B cell (primary cell): ENCODE measurements at regions not wholly inside any gene's neighbourhood (a gene's known extent, or its start where the extent isn't known, plus 50 kb on each side); places are given as distances from the start of the nearest gene placed in this dataset.

Experiments used
- ATAC-seq: fragments of 200-7000 bp; cut with Tn5 transposase; one replicate; pipeline ENCODE4 v1.10.0; 2021; ENCODE audit warnings: low read depth, mild to moderate bottlenecking, moderate number of reproducible peaks, moderate library complexity
- CTCF ChIA-PET: fragments of 350-600 bp; sonication (Branson Sonifier 250); formaldehyde crosslinking; loops from one replicate; lab custom pipeline; 2021; ENCODE audit warnings: antibody characterized with exemption, inconsistent platforms; lab: Charles Lee
- POLR2A ChIA-PET: fragments of 350-600 bp; sonication (Branson Sonifier 250); formaldehyde crosslinking; loops from one replicate; lab custom pipeline; 2021; ENCODE audit warnings: antibody characterized with exemption; lab: Charles Lee
- DNase-seq: peaks from one replicate; pipeline ENCODE4 v3.0.0; 2013
- H2AFZ ChIP-seq: 2 replicates; pipeline ENCODE4 v1.6.1; 2012; ENCODE audit warnings: mild to moderate bottlenecking, low read depth, low read length; ENCODE audit not compliant: insufficient read depth, poor library complexity, severe bottlenecking
- H3K27ac ChIP-seq, 2 donors: 1 replicate in 1 of 2; 2 replicates in 1 of 2; pipeline ENCODE4 v1.5.1; 2012 to 2013; ENCODE audit warnings: low read length in 2 of 2, mild to moderate bottlenecking in 2 of 2, moderate library complexity in 1 of 2
- H3K27me3 ChIP-seq, 4 experiments: fragments of 200-600 bp in 1 of 4; sonication (generic) in 1 of 4; replicated peaks in 1 of 4; 1 replicate in 2 of 4; 2 replicates in 2 of 4; pipeline versions ENCODE4 v1.6.1 to v1.7.0; 2013 to 2016; ENCODE audit warnings: low read length in 3 of 4, mild to moderate bottlenecking in 2 of 4, mixed read lengths in 1 of 4, moderate library complexity in 1 of 4; ENCODE audit not compliant: insufficient read depth in 4 of 4, control insufficient read depth in 3 of 4; ENCODE audit errors: control extremely low read depth in 1 of 4
- H3K36me3 ChIP-seq, 2 experiments: replicated peaks in 1 of 2; 1 replicate in 1 of 2; 2 replicates in 1 of 2; pipeline versions ENCODE4 v1.6.1 to v1.7.1; 2013; ENCODE audit warnings: low read length in 1 of 2; ENCODE audit not compliant: insufficient read depth in 2 of 2, control insufficient read depth in 1 of 2; ENCODE audit errors: control extremely low read depth in 1 of 2, extremely low read depth in 1 of 2
- H3K4me1 ChIP-seq, 2 donors: fragments of 200-600 bp in 1 of 2; sonication (generic) in 1 of 2; 1 replicate in 1 of 2; 2 replicates in 1 of 2; pipeline versions ENCODE4 v1.5.1 to v1.6.1; 2013 to 2017; ENCODE audit warnings: low read length in 2 of 2; ENCODE audit not compliant: control insufficient read depth in 2 of 2, insufficient read depth in 2 of 2
- H3K4me2 ChIP-seq: replicated peaks from 2 replicates; pipeline ENCODE3; 2012; ENCODE audit warnings: mild to moderate bottlenecking, low read depth, low read length; ENCODE audit not compliant: poor library complexity, severe bottlenecking
- H3K4me3 ChIP-seq, 5 experiments: fragments of 200-600 bp in 1 of 5; sonication (generic) in 1 of 5; 1 replicate in 3 of 5; 2 replicates in 2 of 5; pipeline versions ENCODE4 v1.5.1 to v1.7.0; 2011 to 2016; ENCODE audit warnings: low read length in 4 of 5, mild to moderate bottlenecking in 4 of 5, low read depth in 2 of 5, control low read depth in 1 of 5, moderate library complexity in 1 of 5; ENCODE audit not compliant: insufficient read depth in 1 of 5; ENCODE audit errors: control extremely low read depth in 1 of 5, extremely low read depth in 1 of 5
- H3K79me2 ChIP-seq: fragments of 200-600 bp; sonication (generic); one replicate; pipeline ENCODE4 v1.6.0; 2016; ENCODE audit warnings: low read length; ENCODE audit not compliant: control insufficient read depth, insufficient read depth
- H3K9ac ChIP-seq: fragments of 200-600 bp; sonication (generic); 2 replicates; pipeline ENCODE4 v1.6.1; 2017; ENCODE audit warnings: mild to moderate bottlenecking, low read length, moderate library complexity
- H3K9me3 ChIP-seq, 3 donors: one replicate each; pipeline versions ENCODE4 v1.6.1 to v1.7.1; 2013; ENCODE audit warnings: low read length in 2 of 3; ENCODE audit not compliant: control insufficient read depth in 2 of 3, insufficient read depth in 1 of 3; ENCODE audit errors: control extremely low read depth in 1 of 3
- H4K20me1 ChIP-seq: 2 replicates; pipeline ENCODE4 v1.6.0; 2012; ENCODE audit warnings: mild to moderate bottlenecking, low read length; ENCODE audit not compliant: insufficient read depth, control insufficient read depth, poor library complexity, severe bottlenecking
- H3K27ac Mint-ChIP-seq: one replicate; pipeline ENCODE4 v1.8.0; 2021; ENCODE audit warnings: mixed read lengths
- H3K27me3 Mint-ChIP-seq: one replicate; pipeline ENCODE4 v1.8.0; 2021; ENCODE audit warnings: mixed read lengths
- H3K4me1 Mint-ChIP-seq: one replicate; pipeline ENCODE4 v1.8.0; 2021; ENCODE audit warnings: mixed read lengths
- H3K4me3 Mint-ChIP-seq: one replicate; pipeline ENCODE4 v1.8.0; 2021; ENCODE audit warnings: mixed read lengths
- H3K9me3 Mint-ChIP-seq: one replicate; pipeline ENCODE4 v1.8.0; 2022; ENCODE audit warnings: mixed read lengths; ENCODE audit not compliant: insufficient read depth
- CTCF ChIP-seq: fragments of 200-600 bp; IDR thresholded peaks from one replicate; pipeline ENCODE4 v1.8.0; 2022; ENCODE audit warnings: antibody characterized with exemption, mild to moderate bottlenecking
- EZH2 ChIP-seq: IDR thresholded peaks from 2 replicates; pipeline ENCODE4 v1.6.1; 2012; ENCODE audit warnings: borderline replicate concordance, low read depth, mild to moderate bottlenecking, moderate library complexity, low read length; ENCODE audit not compliant: insufficient read depth, poor library complexity, severe bottlenecking
- WGBS: methylation state at CpG from one replicate; pipeline ENCODE4 v1.1.5; 2013; ENCODE audit warnings: missing lambda C conversion rate; ENCODE audit not compliant: insufficient coverage; 5-methylcytosine and 5-hydroxymethylcytosine counted together
- intact Hi-C: fragments of 100-400 bp; cut with micrococcal nuclease; formaldehyde crosslinking; loops from one replicate; pipeline ENCODE4 v1.10.0; 2022

- Histone ChIP-seq H3K4me2 (no peak overlapping the region), H3K9ac (no peak overlapping the region), H3K27me3 (no peaks in the 10 kb centered on the region), H3K9me3 (no peaks in the 10 kb centered on the region), H3K79me2 (no peaks in the 10 kb centered on the region), H3K36me3 (no peaks in the 10 kb centered on the region), H3K4me3 (no peak overlapping the region), H3K27ac (no peak overlapping the region), H3K4me1 (peaks cover 0 to 5% of the 10 kb centered on the region in 2 donors), H4K20me1 (no peaks in the 10 kb centered on the region), H2AFZ (no peak overlapping the region)
- ChIA-PET POLR2A (no interaction called here), CTCF (no interaction called here)
- TF ChIP-seq CTCF (no peak), EZH2 (no peak)
- no peaks in the 10 kb centered on the region for H3K4me1 Mint-ChIP-seq
- no peaks in the 10 kb centered on the region for H3K9me3 Mint-ChIP-seq
- H3K27me3 Mint-ChIP-seq: no peaks in the 10 kb centered on the region
- no peak overlapping the region for H3K4me3 Mint-ChIP-seq
- DNase-seq: no peak
- no peak overlapping the region for H3K27ac Mint-ChIP-seq
- ATAC-seq: no peak
- 100% methylated on average over 1 of the region's 3 CpGs for WGBS
- intact Hi-C loops: no loop called here
Observed at GRCh38 chrX:148371291-148371690, 129.1 kb upstream of the AFF2 start.

DNA sequence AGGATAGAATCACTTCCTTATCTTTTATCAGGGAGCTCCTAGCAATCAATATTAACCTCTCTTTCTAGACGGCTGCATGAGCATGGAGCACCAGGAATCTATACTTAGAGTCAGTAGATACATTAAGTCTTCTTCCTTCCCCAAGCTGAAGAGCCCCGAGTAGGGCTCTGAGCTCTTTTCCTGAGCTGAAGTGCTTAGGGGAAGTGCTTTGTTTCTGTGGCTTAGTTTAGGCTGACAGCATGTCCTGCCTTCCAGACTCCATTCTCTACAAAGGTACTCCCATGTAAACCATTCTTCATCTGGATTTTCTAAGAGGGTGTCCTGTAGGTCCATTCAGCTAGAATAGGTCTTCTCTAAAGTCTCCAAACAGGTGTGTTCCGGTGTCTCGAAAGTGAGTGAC lies 127.5 kb upstream of the AFF2 start:
- no peaks in the 10 kb centered on the region for H3K36me3 ChIP-seq
- H3K9me3 Mint-ChIP-seq: no peaks in the 10 kb centered on the region
- no peak overlapping the region for H3K4me3 ChIP-seq
- ChIA-PET POLR2A (no interaction called here), CTCF (no interaction called here)
- no peak overlapping the region for H3K27ac Mint-ChIP-seq
- no CpG with 5 or more reads among the region's 4 CpGs for WGBS
- ATAC-seq (no peak), DNase-seq (no peak)
- H3K4me1 ChIP-seq: peaks cover 0 to 5% of the 10 kb centered on the region in 2 donors
- no peak overlapping the region for H2AFZ ChIP-seq
- no peak overlapping the region for H3K9ac ChIP-seq
- no peak overlapping the region for H3K4me2 ChIP-seq
- intact Hi-C loops: no loop called here
- no peaks in the 10 kb centered on the region for H3K4me1 Mint-ChIP-seq
- no peaks in the 10 kb centered on the region for H4K20me1 ChIP-seq
- no peaks in the 10 kb centered on the region for H3K27me3 Mint-ChIP-seq
- no peak overlapping the region for H3K27ac ChIP-seq
- no peaks in the 10 kb centered on the region for H3K9me3 ChIP-seq
- H3K4me3 Mint-ChIP-seq: no peak overlapping the region
- TF ChIP-seq EZH2 (no peak), CTCF (no peak)
- no peaks in the 10 kb centered on the region for H3K27me3 ChIP-seq
- H3K79me2 ChIP-seq: no peaks in the 10 kb centered on the region
